Endodermal cell (in vitro differentiated cells): ENCODE measurements at regions not wholly inside any gene's neighbourhood (a gene's known extent, or its start where the extent isn't known, plus 50 kb on each side); places are given as distances from the start of the nearest gene placed in this dataset.

ENCODE experiments used
- DNase-seq: peaks from one replicate; pipeline ENCODE4 v3.0.0-alpha.2; 2017
- H3K27ac ChIP-seq: 2 replicates; pipeline ENCODE4 v1.5.1; 2013; ENCODE audit warnings: mild to moderate bottlenecking, low read depth, low read length, moderate library complexity
- H3K27me3 ChIP-seq: 2 replicates; pipeline ENCODE4 v1.6.1; 2013; ENCODE audit warnings: mild to moderate bottlenecking, low read length, moderate library complexity; ENCODE audit not compliant: insufficient read depth, control insufficient read depth, poor library complexity, severe bottlenecking
- H3K36me3 ChIP-seq: 2 replicates; pipeline ENCODE4 v1.7.0; 2013; ENCODE audit warnings: mild to moderate bottlenecking, low read length, moderate library complexity; ENCODE audit not compliant: control insufficient read depth, insufficient read depth
- H3K4me1 ChIP-seq: one replicate; pipeline ENCODE4 v1.7.0; 2013; ENCODE audit warnings: low read length; ENCODE audit not compliant: control insufficient read depth, insufficient read depth
- H3K4me3 ChIP-seq: 2 replicates; pipeline ENCODE4 v1.5.1; 2013; ENCODE audit warnings: mild to moderate bottlenecking, low read length, moderate library complexity
- H3K9ac ChIP-seq: 2 replicates; pipeline ENCODE4 v1.6.1; 2013; ENCODE audit warnings: mild to moderate bottlenecking, low read length, moderate library complexity; ENCODE audit not compliant: poor library complexity, severe bottlenecking; ENCODE audit errors: extremely low read depth
- H3K9me3 ChIP-seq: 2 replicates; pipeline ENCODE4 v1.6.1; 2013; ENCODE audit warnings: mild to moderate bottlenecking, low read length, moderate library complexity; ENCODE audit not compliant: control insufficient read depth
- H3K27ac Mint-ChIP-seq: 2 replicates; pipeline ENCODE4 v1.8.0; 2020; ENCODE audit warnings: mixed read lengths
- H3K27me3 Mint-ChIP-seq: 2 replicates; pipeline ENCODE4 v1.8.0; 2021; ENCODE audit warnings: mild to moderate bottlenecking, mixed read lengths; ENCODE audit not compliant: insufficient read depth
- H3K36me3 Mint-ChIP-seq: 2 replicates; pipeline ENCODE4 v1.8.0; 2020; ENCODE audit warnings: low read depth, mixed read lengths
- H3K4me1 Mint-ChIP-seq: 2 replicates; pipeline ENCODE4 v1.8.0; 2020; ENCODE audit warnings: mixed read lengths
- H3K4me3 Mint-ChIP-seq: 2 replicates; pipeline ENCODE4 v1.8.0; 2020; ENCODE audit warnings: mild to moderate bottlenecking, moderate library complexity, mixed read lengths
- H3K9me3 Mint-ChIP-seq: 2 replicates; pipeline ENCODE4 v1.8.0; 2020; ENCODE audit warnings: mild to moderate bottlenecking, mixed read lengths
- WGBS, 2 experiments: methylation state at CpG; one replicate each; pipeline versions ENCODE4 v1.1.5 to v1.1.7; 2013; ENCODE audit warnings: missing lambda C conversion rate in 2 of 2, mixed read lengths in 1 of 2; ENCODE audit not compliant: insufficient coverage in 1 of 2, insufficient read length in 1 of 2; 5-methylcytosine and 5-hydroxymethylcytosine counted together
- TF ChIP-seq, protein P1 (sequence below): fragments of 200-600 bp; sonication (generic); conservative IDR thresholded peaks from 2 replicates; pipeline ENCODE4 v1.5.0; 2021; ENCODE audit warnings: antibody characterized with exemption, mild to moderate bottlenecking

DNA sequence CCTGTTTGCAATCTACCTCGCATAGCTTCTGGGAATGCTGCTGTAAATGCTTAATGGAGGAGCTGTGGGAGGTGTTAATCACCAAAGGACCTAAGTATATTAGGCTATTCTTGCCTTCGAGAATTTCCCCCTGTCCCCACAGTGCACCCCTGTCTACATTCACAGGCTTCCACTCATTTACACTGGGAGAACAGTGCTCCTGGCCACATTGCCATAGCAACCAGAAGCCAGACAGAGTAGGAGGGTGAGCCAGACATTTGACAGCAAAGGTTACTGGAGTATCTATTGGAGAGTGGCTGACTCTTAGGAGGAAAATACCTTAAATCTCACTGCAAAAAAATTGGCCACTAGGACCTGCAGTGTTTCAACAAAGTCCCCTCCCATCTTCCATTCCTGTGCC is 185.9 kb upstream of the PBDC1 start:
- H3K27ac ChIP-seq = no peak overlapping the region
- 73% methylated on average over 2 of the region's 2 CpGs; no CpG with 5 or more reads in 1 of the 2 experiments for WGBS, 2 experiments
- H3K9me3 ChIP-seq = no peaks in the 10 kb centered on the region
- DNase-seq = no peak
- Mint-ChIP-seq H3K9me3 (peaks cover 51% of the 10 kb centered on the region), H3K4me3 (no peak overlapping the region), H3K36me3 (no peaks in the 10 kb centered on the region), H3K27ac (no peak overlapping the region), H3K4me1 (peaks cover 10% of the 10 kb centered on the region), H3K27me3 (no peaks in the 10 kb centered on the region)
- TF ChIP-seq, protein P1, sequence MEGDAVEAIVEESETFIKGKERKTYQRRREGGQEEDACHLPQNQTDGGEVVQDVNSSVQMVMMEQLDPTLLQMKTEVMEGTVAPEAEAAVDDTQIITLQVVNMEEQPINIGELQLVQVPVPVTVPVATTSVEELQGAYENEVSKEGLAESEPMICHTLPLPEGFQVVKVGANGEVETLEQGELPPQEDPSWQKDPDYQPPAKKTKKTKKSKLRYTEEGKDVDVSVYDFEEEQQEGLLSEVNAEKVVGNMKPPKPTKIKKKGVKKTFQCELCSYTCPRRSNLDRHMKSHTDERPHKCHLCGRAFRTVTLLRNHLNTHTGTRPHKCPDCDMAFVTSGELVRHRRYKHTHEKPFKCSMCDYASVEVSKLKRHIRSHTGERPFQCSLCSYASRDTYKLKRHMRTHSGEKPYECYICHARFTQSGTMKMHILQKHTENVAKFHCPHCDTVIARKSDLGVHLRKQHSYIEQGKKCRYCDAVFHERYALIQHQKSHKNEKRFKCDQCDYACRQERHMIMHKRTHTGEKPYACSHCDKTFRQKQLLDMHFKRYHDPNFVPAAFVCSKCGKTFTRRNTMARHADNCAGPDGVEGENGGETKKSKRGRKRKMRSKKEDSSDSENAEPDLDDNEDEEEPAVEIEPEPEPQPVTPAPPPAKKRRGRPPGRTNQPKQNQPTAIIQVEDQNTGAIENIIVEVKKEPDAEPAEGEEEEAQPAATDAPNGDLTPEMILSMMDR = no peak
- no peaks in the 10 kb centered on the region for H3K4me1 ChIP-seq
- no peaks in the 10 kb centered on the region for H3K27me3 ChIP-seq
- no peaks in the 10 kb centered on the region for H3K36me3 ChIP-seq
- H3K4me3 ChIP-seq = no peak overlapping the region
- H3K9ac ChIP-seq = no peak overlapping the region

DNA sequence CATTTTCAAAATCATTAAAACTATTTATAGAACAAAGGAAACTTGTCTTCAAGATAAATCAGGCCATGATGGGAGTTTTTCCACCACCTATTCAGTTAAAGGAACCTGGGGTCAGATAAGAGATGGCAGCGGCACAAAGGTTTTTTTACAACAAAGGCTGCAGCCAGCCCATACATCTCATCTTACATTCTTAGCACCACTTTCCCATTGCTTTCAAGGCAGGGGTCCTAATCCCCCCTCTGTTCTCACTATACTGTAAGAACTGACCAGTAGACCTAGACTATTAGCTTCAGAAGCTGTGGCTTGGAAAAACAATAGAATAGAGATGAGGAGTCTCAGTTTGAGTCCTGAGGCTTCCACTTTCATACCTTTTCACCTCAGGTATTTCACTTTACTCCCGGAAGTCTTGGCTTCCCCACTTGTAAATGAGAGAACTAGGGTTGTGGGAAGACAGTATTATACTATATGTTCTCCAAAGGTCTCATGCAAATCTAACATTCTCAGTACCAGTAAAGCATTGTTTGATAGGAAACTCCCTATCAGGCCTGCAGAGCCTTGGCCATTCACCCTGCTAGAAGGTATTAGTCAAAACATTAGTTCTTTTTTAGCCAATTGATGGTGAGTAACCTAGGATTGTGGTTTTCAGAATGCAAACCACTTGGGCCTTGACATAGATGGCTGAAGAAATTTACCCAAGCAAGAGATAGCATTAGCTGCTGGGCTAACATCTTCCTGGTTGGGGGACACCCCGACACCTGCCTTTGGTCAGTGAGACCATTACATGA is 182.9 kb upstream of the PBDC1 start:
- no peak overlapping the region for H3K4me3 ChIP-seq
- H3K36me3 ChIP-seq = no peaks in the 10 kb centered on the region
- TF ChIP-seq, protein P1 = no peak
- no peaks in the 10 kb centered on the region for H3K4me1 ChIP-seq
- Mint-ChIP-seq H3K36me3 (no peaks in the 10 kb centered on the region), H3K4me3 (no peak overlapping the region), H3K27ac (no peak overlapping the region), H3K4me1 (peaks cover 10% of the 10 kb centered on the region), H3K9me3 (peaks cover 53% of the 10 kb centered on the region), H3K27me3 (no peaks in the 10 kb centered on the region)
- H3K27ac ChIP-seq = no peak overlapping the region
- H3K9ac ChIP-seq = no peak overlapping the region
- H3K9me3 ChIP-seq = no peaks in the 10 kb centered on the region
- no peak for DNase-seq
- H3K27me3 ChIP-seq = no peaks in the 10 kb centered on the region
- 73% methylated on average over 2 of the region's 3 CpGs; no CpG with 5 or more reads in 1 of the 2 experiments for WGBS, 2 experiments

DNA sequence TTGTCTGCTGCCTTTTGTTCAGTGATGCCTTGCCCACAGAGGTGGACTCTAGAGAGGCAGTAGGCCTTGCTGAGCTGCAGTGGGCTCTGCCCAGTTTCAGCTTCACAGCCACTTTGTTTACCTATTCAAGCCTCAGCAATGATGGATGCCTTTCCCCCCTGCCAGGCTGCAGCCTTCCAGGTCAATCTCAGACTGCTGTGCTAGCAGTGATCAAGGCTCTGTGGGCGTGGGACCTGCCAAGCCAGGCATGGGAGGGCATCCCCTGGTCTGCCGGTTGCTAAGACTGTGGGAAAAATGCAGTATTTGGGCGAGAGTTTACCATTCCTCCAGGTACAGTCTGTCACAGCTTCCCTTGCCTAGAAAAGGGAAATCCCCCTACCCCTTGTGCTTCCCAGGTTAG is 175.2 kb upstream of the PBDC1 start:
- no peaks in the 10 kb centered on the region for H3K9me3 ChIP-seq
- no peaks in the 10 kb centered on the region for H3K4me1 Mint-ChIP-seq
- WGBS, 2 experiments = 60% methylated on average over 3 of the region's 3 CpGs; no CpG with 5 or more reads in 1 of the 2 experiments

More for the DNA sequence above, 175.2 kb upstream of the PBDC1 start:
- no peaks in the 10 kb centered on the region for H3K36me3 Mint-ChIP-seq
- Histone ChIP-seq H3K4me3 (no peak overlapping the region), H3K36me3 (no peaks in the 10 kb centered on the region), H3K27me3 (no peaks in the 10 kb centered on the region), H3K4me1 (no peaks in the 10 kb centered on the region), H3K9ac (no peak overlapping the region), H3K27ac (no peak overlapping the region)
- DNase-seq = no peak
- H3K9me3 Mint-ChIP-seq = peaks cover 83% of the 10 kb centered on the region
- no peaks in the 10 kb centered on the region for H3K27me3 Mint-ChIP-seq
- H3K27ac Mint-ChIP-seq = no peak overlapping the region
- no peak overlapping the region for H3K4me3 Mint-ChIP-seq
- TF ChIP-seq, protein P1 = no peak
